K562 (cell line): ENCODE measurements at regions not wholly inside any gene's neighbourhood (a gene's known extent, or its start where the extent isn't known, plus 50 kb on each side); places are given as distances from the start of the nearest gene placed in this dataset.
A peak's percentile ranks its signal among the peaks of the same experiment; 100 is the strongest.

Experiments used
- ATAC-seq: fragments of 200-7000 bp; cut with Tn5 transposase; 3 replicates; pipeline ENCODE4 v1.9.1; 2020; ENCODE audit warnings: moderate library complexity
- BruUV-seq: library from RNA; stranded (reverse); fragments of 400-500 nt; replicated peaks from 2 replicates; lab custom pipeline; 2021; lab: Mats Ljungman, UMichigan
- CTCF ChIA-PET: fragments of 300-600 bp; formaldehyde crosslinking; extraction: SDS; loops from one replicate; lab custom pipeline; 2021; ENCODE audit warnings: low intra/inter-chr PET ratio; lab: Yijun Ruan, JAX
- POLR2A ChIA-PET: fragments of 300-600, 350-650 bp; sonication (Branson Sonifier 250); formaldehyde crosslinking; extraction: SDS; loops from one replicate; lab custom pipeline; 2021; ENCODE audit warnings: antibody characterized with exemption, inconsistent platforms; lab: Yijun Ruan, JAX
- DNase-seq, 4 experiments: peaks; one replicate each; pipeline versions ENCODE4 v3.0.0 to v3.0.0-alpha.2; 2011 to 2018; ENCODE audit warnings: low spot score in 3 of 4, mixed read lengths in 3 of 4; ENCODE audit errors: extremely low read depth in 1 of 4
- FAIRE-seq: peaks from 2 replicates; lab custom pipeline; 2011; peaks lifted over from hg19 to GRCh38; lab: Jason Lieb, UNC
- H2AFZ ChIP-seq: 2 replicates; pipeline ENCODE4 v1.6.0; 2011; ENCODE audit warnings: low read depth, low read length, control low read depth, inconsistent platforms
- H3K27ac ChIP-seq: fragments of 200-600 bp; 3 replicates; pipeline ENCODE4 v1.8.0; 2011; ENCODE audit warnings: low read depth, mild to moderate bottlenecking, control low read depth, inconsistent platforms, low read length, moderate library complexity, mixed read lengths; ENCODE audit errors: extremely low read depth
- H3K27me3 ChIP-seq, 2 experiments: fragments of 300-600 bp in 1 of 2; 2 replicates in 1 of 2; 3 replicates in 1 of 2; pipeline versions ENCODE4 v1.6.0 to v1.8.0; 2011; ENCODE audit warnings: inconsistent platforms in 2 of 2, low read length in 2 of 2, mild to moderate bottlenecking in 1 of 2, mixed read lengths in 1 of 2, moderate library complexity in 1 of 2; ENCODE audit not compliant: control insufficient read depth in 2 of 2, insufficient read depth in 2 of 2
- H3K36me3 ChIP-seq: fragments of 300-600 bp; 3 replicates; pipeline ENCODE4 v1.8.0; 2011; ENCODE audit warnings: mild to moderate bottlenecking, low read length, inconsistent platforms; ENCODE audit not compliant: control insufficient read depth, insufficient read depth
- H3K4me1 ChIP-seq, 2 experiments: fragments of 200-600 bp in 1 of 2; replicated peaks in 1 of 2; 2 replicates in 1 of 2; 3 replicates in 1 of 2; pipeline versions ENCODE4 v1.5.1 to v1.8.0; 2011; ENCODE audit warnings: inconsistent platforms in 2 of 2, low read length in 2 of 2, mild to moderate bottlenecking in 1 of 2, mixed read lengths in 1 of 2, moderate library complexity in 1 of 2; ENCODE audit not compliant: control insufficient read depth in 2 of 2, insufficient read depth in 2 of 2
- H3K4me2 ChIP-seq: 2 replicates; pipeline ENCODE4 v1.6.1; 2011; ENCODE audit warnings: low read length, control low read depth, inconsistent platforms, mixed read lengths; ENCODE audit not compliant: insufficient read depth
- H3K4me3 ChIP-seq: fragments of 200-600 bp; sonication (generic), shearing (Covaris generic); 2 replicates; pipeline ENCODE4 v1.5.1; 2016; ENCODE audit warnings: control low read depth, inconsistent platforms
- H3K79me2 ChIP-seq: fragments of 200-600 bp; 3 replicates; pipeline ENCODE4 v1.8.0; 2011; ENCODE audit warnings: low read length, inconsistent platforms; ENCODE audit not compliant: control insufficient read depth, insufficient read depth
- H3K9ac ChIP-seq, 2 experiments: 2 replicates each; pipeline versions ENCODE4 v1.6.0 to v1.6.1; 2011; ENCODE audit warnings: low read depth in 2 of 2, low read length in 2 of 2, control low read depth in 1 of 2, inconsistent platforms in 1 of 2, mild to moderate bottlenecking in 1 of 2, mixed read lengths in 1 of 2; ENCODE audit not compliant: insufficient read depth in 1 of 2
- H3K9me1 ChIP-seq: one replicate; pipeline ENCODE4 v1.6.0; 2011; ENCODE audit warnings: inconsistent platforms, mild to moderate bottlenecking, low read length, moderate library complexity; ENCODE audit not compliant: control insufficient read depth, insufficient read depth
- H3K9me3 ChIP-seq: replicated peaks from 2 replicates; pipeline ENCODE4 v1.5.1; 2011; ENCODE audit warnings: low read depth, low read length, inconsistent platforms; ENCODE audit not compliant: control insufficient read depth, insufficient read depth
- H4K20me1 ChIP-seq: replicated peaks from 2 replicates; pipeline ENCODE4 v1.6.1; 2011; ENCODE audit warnings: low read length, inconsistent platforms, mixed read lengths; ENCODE audit not compliant: control insufficient read depth, insufficient read depth
- FIP1L1 ChIP-seq: fragments of 200-400 bp; formaldehyde crosslinking; IDR thresholded peaks from 2 replicates; pipeline ENCODE4 v1.6.1; 2018; ENCODE audit warnings: mild to moderate bottlenecking, low read depth, low read length; ENCODE audit not compliant: poor library complexity, severe bottlenecking
- KDM2B ChIP-seq: fragments of 250-450 bp; sonication (Bioruptor Pico); IDR thresholded peaks from 2 replicates; pipeline ENCODE4 v1.8.0; 2021; ENCODE audit warnings: mild to moderate bottlenecking, moderate library complexity
- RHOXF2B ChIP-seq: fragments of 250-450 bp; sonication (Bioruptor Pico); conservative IDR thresholded peaks from 2 replicates; pipeline ENCODE4 v1.5.1; 2021
- RNF219 ChIP-seq: fragments of 250-450 bp; sonication (Bioruptor Pico); IDR thresholded peaks from 2 replicates; pipeline ENCODE4 v1.5.0; 2022; ENCODE audit warnings: mild to moderate bottlenecking
- TEAD1 ChIP-seq, 2 experiments: fragments of 450-650 bp in 1 of 2; sonication (generic) in 1 of 2; formaldehyde crosslinking; IDR thresholded peaks; 2 replicates each; pipeline versions ENCODE4 v1.4.0 to v1.8.0; 2020 to 2022; ENCODE audit warnings: mild to moderate bottlenecking in 2 of 2, missing genetic modification reagents in 1 of 2
- ZNF511 ChIP-seq: sonication (generic); formaldehyde crosslinking; IDR thresholded peaks from 2 replicates; pipeline ENCODE4 v1.8.0; 2022; ENCODE audit warnings: mild to moderate bottlenecking, missing genetic modification reagents
- WGBS: fragments of 100-300 bp; shearing (Covaris generic); methylation state at CpG from one replicate; pipeline ENCODE4 v1.1.6; 2016; ENCODE audit warnings: low coverage, mixed read lengths; ENCODE audit not compliant: insufficient coverage; ENCODE audit errors: missing lambda C conversion rate; 5-methylcytosine and 5-hydroxymethylcytosine counted together
- in situ Hi-C: fragments of 300-500 bp; cut with MboI; formaldehyde crosslinking; loops from 4 replicates; pipeline ENCODE4 v1.15.0; 2018; ENCODE audit warnings: inconsistent platforms, mixed read lengths
- intact Hi-C: fragments of 100-400 bp; cut with micrococcal nuclease; formaldehyde crosslinking; loops from 2 replicates; pipeline ENCODE4 v1.14.2; 2022
- TF ChIP-seq, protein P1 (sequence below): fragments of 200-800 bp; sonication (Bioruptor generic); IDR thresholded peaks from 2 replicates; pipeline ENCODE4 v1.6.1; 2017; ENCODE audit warnings: missing genetic modification characterization, missing compliant biosample characterization
- TF ChIP-seq, protein P2 (sequence below): sonication (generic); formaldehyde crosslinking; IDR thresholded peaks from 2 replicates; pipeline ENCODE4 v1.8.1; 2023; ENCODE audit warnings: mild to moderate bottlenecking, missing genetic modification reagents

GRCh38 chr1:168833362-168833761, 104.4 kb upstream of the DPT start:
- no peaks in the 10 kb centered on the region for H3K79me2 ChIP-seq
- no peak for DNase-seq
- no peaks in the 10 kb centered on the region for H3K9me3 ChIP-seq
- BruUV-seq = no TSS peak
- TF ChIP-seq, protein P1, sequence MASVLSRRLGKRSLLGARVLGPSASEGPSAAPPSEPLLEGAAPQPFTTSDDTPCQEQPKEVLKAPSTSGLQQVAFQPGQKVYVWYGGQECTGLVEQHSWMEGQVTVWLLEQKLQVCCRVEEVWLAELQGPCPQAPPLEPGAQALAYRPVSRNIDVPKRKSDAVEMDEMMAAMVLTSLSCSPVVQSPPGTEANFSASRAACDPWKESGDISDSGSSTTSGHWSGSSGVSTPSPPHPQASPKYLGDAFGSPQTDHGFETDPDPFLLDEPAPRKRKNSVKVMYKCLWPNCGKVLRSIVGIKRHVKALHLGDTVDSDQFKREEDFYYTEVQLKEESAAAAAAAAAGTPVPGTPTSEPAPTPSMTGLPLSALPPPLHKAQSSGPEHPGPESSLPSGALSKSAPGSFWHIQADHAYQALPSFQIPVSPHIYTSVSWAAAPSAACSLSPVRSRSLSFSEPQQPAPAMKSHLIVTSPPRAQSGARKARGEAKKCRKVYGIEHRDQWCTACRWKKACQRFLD = no peak
- no peak for TF ChIP-seq ZNF511
- TF ChIP-seq, all 486 proteins: peak for 0
- H2AFZ ChIP-seq = no peak overlapping the region
- in situ Hi-C loops = no loop called here
- intact Hi-C loops = no loop called here
- no peaks in the 10 kb centered on the region for H3K4me1 ChIP-seq
- FAIRE-seq (no peak), ATAC-seq (no peak)
- WGBS = 0% methylated on average over 1 of the region's 1 CpG
- no peak overlapping the region for H3K9ac ChIP-seq
- H3K9me1 ChIP-seq = no peaks in the 10 kb centered on the region
- no peak overlapping the region for H3K4me3 ChIP-seq
- no peak overlapping the region for H3K27ac ChIP-seq
- ChIA-PET CTCF (no interaction called here), POLR2A (no interaction called here)
- no peak overlapping the region for H3K4me2 ChIP-seq
- no peaks in the 10 kb centered on the region for H4K20me1 ChIP-seq
- H3K27me3 ChIP-seq = no peaks in the 10 kb centered on the region; a peak in 1 of 5 replicates
- no peaks in the 10 kb centered on the region for H3K36me3 ChIP-seq

DNA sequence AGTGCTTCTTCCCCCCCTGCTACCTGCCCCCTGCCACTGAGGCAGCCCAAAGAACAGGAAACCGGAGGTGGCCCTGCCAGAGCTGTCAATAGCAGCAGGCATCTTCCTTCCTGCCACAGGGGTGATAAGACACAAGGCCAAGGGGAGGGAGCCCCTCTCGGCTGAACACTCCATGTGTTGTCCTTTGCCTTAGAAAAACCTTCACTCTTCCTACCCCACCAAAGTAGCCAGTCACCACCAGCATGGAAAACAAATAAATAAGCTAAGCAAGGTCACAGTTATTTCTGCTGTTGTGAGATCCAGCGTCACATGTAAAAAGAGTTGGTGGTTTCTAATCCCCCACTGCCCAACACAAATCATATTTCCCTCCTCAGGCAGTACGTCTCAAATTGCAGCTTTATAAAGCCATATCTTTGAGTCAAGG, 104.8 kb upstream of the DPT start:
- ATAC-seq (peak; percentile 33; the same call in 1 of the 3 replicates), FAIRE-seq (no peak), DNase-seq (no peak)
- Histone ChIP-seq H3K4me3 (no peak overlapping the region), H3K79me2 (no peaks in the 10 kb centered on the region), H3K9me1 (no peaks in the 10 kb centered on the region), H3K9me3 (no peaks in the 10 kb centered on the region), H3K4me2 (no peak overlapping the region), H4K20me1 (no peaks in the 10 kb centered on the region), H3K9ac (no peak overlapping the region), H3K36me3 (no peaks in the 10 kb centered on the region), H3K27me3 (no peaks in the 10 kb centered on the region; a peak in 1 of 5 replicates), H3K27ac (no peak overlapping the region), H2AFZ (no peak overlapping the region), H3K4me1 (no peaks in the 10 kb centered on the region)
- in situ Hi-C loops (no loop called here), intact Hi-C loops (no loop called here)
- POLR2A ChIA-PET = interaction anchor here (1.0 kb wide), 1 partner anchor 11 kb away, joined by 4 read pairs; no protein-coding TSS in a partner anchor
- TF ChIP-seq, protein P2, sequence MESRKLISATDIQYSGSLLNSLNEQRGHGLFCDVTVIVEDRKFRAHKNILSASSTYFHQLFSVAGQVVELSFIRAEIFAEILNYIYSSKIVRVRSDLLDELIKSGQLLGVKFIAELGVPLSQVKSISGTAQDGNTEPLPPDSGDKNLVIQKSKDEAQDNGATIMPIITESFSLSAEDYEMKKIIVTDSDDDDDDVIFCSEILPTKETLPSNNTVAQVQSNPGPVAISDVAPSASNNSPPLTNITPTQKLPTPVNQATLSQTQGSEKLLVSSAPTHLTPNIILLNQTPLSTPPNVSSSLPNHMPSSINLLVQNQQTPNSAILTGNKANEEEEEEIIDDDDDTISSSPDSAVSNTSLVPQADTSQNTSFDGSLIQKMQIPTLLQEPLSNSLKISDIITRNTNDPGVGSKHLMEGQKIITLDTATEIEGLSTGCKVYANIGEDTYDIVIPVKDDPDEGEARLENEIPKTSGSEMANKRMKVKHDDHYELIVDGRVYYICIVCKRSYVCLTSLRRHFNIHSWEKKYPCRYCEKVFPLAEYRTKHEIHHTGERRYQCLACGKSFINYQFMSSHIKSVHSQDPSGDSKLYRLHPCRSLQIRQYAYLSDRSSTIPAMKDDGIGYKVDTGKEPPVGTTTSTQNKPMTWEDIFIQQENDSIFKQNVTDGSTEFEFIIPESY = no peak
- TF ChIP-seq FIP1L1 (no peak), RNF219 (CRISPR knock-in tag) (no peak), RHOXF2B (CRISPR knock-in tag) (no peak), KDM2B (CRISPR knock-in tag) (no peak), TEAD1 (CRISPR knock-in tag; IDR thresholded peaks at IDR 0.05) (no peak)
- 0% methylated on average over 3 of the region's 4 CpGs for WGBS
- CTCF ChIA-PET = no interaction called here
- BruUV-seq = no TSS peak
